HG03520 (cell line): ENCODE measurements at regions not wholly inside any gene's neighbourhood (a gene's known extent, or its start where the extent isn't known, plus 50 kb on each side); places are given as distances from the start of the nearest gene placed in this dataset.

ENCODE experiments used
- ATAC-seq: cut with Tn5 transposase; IDR thresholded peaks from one replicate; pipeline ENCODE4 v1.9.1; 2021; ENCODE audit warnings: mild to moderate bottlenecking, moderate library complexity; ENCODE audit not compliant: unreplicated experiment

DNA sequence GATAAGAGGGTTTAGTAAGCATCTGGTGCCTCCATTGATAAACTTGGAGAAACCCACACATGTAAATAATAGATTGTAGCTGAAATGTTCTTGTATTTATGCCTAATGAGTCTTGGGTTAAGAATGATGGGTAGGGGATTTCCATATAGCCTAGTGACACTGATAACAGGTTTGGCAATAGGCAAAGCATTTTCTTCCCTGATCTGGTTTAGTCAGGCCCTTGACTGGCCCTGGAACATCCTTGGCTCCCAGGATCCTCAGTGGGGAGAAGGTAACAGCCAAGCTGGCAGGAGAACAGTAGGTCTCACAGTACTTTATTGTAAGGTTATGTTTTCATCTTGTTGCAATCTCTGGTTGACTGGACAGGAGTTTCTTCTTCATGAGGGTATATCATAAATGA is 228.4 kb downstream of the DIPK2A start:
- ATAC-seq: no peak

DNA sequence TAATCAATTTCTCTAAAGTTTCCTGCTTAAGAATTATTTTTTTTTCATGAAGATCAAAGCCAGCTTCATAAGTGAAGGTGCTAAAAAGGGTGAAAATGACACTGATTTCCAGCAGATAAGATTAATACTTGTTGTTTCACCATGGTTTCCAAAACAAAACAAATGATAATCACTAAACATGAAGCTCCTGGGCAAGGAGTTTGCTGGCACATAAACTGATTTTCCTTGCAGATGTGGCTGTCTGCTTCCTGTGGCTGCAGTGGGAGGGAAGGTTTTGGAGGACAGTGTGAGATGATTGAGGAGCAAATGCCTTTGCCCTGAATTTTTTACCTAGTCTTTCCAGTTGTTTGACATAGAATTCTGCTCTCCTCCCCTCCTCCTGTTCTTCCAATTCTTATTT is 228.8 kb downstream of the DIPK2A start:
- no peak for ATAC-seq

DNA sequence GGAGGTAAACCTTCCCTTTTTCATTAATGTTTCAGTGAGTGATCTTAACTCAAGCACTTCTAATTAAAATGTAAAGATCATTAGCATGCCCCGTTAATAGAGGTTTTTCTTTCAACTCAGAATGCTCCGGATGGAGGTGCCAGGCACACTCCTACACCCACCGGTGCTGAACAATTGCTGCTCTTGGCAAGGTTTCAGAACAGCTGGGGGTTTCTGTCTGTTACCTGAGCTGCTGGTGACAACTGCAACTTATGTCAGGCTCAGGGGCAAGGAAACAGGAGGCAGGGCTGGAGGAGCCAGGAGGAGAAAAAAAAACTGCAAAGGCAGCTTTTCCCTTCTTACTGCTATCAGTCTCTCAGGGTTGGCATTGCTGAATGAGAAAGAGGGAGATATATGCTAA is 250.1 kb downstream of the DIPK2A start:
- no peak for ATAC-seq

DNA sequence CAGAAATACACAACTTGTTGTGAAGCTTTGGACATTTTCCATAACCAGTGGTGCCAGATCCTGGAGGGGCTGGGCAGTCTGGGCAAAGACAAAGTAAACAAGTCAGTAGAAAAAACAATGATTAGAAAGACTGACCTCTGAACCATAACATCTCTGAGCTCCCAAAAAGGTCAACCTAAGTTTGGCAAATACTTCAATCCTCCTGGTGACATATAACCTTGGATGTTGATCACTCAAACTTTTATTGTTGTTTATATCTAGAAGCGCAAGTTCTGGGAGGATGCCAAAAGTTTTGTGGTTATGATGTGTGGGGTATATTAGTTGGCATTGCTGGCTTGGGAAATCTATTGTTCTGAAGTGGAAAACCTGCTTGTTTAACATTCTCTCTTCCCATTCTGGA is 257.7 kb downstream of the DIPK2A start:
- no peak for ATAC-seq

DNA sequence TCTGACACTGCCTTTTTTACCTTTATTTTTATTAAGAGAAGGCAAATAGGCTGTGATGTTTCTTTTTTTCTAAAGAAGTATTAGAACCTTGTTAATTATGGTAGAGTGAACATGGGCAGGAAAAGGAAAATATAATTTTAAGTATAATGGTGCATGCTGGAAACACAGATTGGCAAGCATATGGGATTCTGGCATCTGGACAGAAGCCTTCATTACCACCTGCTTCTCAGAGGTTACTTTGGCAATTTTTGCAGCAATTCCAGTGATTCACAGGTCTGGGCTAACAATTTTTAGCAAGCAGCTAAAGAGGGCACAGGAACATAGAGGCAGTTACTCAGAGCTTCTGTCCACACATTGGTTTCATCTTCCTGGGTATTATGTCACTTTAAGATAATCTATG is 258.3 kb downstream of the DIPK2A start:
- no peak for ATAC-seq

DNA sequence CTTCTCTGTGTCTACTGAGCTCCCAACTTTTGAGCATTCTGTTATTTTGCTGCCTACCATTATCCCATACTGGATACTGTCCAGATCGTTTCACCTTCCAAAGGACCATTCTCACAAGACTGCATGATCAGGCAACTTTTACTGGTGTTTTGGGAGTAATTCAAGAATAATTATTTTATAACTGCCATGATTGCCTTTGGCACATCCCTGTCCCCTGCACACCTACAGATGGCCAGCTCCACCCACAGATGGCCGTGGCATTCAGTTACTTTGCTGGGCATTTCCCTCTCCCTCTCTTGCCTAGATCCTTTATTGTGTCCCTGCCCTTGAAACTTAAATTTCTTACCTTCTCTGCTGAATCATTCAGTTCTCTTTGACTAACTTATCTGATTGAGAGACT is 263.9 kb downstream of the DIPK2A start:
- no peak for ATAC-seq

DNA sequence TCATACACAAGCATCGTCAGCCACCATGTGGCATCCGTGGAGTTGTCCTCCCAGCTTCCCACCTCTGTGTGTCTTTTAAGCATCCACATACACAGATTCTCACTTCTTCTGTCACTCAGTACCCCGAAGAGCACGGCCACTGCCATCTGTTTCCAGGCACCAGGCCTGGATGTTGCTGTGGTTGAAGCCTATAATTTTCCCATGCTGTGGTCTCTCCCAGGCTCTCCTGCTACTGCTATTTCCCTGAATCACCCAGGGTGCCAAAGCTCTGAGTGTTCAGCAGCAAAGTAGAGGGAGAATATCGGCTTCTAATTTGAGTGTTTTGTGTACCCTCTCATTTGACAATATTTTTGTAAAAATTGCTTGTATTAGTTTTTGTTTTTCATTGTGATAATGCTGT is 265.7 kb downstream of the DIPK2A start:
- no peak for ATAC-seq

DNA sequence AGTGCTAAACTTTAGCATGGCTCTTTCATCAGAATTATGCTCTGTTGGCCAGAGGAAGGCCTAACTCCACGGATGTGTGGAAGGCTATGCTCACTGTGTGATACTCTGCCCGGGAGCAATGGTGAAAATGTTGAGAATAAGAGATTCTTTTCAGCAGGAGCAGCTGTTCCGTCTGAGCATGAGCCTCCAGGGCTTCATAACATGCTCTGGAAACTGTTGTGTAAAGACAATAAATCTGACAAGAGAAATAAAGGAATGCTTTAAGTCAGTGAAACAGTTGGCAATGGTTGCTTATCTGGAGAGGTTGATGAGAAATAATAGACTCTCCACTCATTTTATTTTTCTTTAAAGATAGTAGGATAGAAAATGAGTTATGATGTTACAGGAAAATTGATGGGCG is 269.8 kb downstream of the DIPK2A start:
- no peak for ATAC-seq

DNA sequence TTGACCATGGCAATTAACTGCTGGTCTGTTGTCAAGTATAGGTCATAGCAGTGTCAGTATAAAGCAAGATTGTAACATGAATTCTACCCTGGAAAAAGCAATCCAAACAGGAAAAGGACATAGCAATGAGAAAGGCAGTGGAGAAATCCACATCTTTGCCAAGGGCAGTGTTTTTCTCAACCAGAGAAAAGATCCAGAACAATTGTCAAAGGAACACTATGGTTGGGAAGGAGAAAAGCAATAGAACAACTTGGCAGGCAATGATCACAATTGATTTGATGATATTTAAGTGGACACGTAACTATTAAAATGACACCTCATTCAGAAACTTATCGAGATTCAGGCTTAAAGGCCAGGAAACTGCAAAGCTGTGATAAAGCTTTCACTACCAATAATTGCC is 271.1 kb downstream of the DIPK2A start:
- ATAC-seq: no peak

DNA sequence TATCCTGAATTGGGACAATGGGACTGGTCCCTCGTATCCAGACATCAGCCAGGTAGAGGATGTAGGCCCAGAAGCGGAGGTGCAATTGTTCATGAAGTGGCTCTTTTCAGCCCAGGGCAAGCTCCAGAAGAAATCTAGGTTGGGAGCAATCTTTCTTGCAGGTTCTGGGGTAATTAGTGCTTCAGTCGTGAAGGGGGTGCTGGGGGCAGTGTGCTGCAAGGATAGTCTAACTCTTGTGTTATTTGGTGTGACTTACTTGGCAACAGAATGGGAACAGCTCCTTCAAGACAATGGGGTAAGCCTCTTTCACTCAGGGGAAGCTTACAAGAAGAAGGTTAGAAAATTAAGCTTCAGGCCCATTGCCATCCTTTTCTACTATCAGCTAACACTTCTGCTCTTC is 273.0 kb downstream of the DIPK2A start:
- no peak for ATAC-seq

DNA sequence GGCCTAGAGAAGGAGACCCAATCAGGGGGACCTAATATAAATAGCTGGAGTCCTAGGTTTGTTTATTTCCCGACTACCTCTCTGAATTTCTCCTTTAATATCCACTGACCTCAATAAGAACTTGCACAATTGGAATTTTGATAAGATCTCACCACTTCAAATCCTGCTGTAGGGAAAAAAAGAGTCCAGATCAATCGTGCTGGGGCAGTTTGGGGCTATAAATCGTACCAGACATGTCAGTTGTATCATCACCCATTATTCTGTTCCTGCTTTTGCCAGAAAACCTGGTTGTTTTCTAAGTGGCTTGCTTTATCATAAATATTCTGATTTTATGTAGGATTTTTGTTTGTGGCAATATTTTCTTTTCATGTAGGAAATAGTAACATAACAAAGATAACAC is 281.3 kb downstream of the DIPK2A start:
- ATAC-seq: no peak

DNA sequence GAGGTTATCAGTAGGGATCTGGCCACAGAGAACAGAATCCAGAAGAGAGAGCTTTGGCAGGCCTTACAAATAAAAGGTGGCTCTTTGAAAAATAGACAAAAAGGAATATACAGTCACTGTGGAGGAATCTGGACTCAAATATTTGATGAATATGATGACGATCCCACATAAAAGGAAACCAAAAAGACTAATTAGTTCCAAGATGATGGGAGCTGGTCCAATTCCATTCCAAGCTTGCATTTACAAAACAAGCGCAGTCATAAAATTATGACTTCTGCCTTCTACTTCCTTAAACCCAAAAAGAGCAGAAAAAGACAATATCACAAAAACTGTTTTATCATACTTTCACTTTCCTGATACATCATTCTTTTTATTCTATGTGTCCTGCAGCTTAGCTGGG is 285.8 kb downstream of the DIPK2A start:
- ATAC-seq: no peak

DNA sequence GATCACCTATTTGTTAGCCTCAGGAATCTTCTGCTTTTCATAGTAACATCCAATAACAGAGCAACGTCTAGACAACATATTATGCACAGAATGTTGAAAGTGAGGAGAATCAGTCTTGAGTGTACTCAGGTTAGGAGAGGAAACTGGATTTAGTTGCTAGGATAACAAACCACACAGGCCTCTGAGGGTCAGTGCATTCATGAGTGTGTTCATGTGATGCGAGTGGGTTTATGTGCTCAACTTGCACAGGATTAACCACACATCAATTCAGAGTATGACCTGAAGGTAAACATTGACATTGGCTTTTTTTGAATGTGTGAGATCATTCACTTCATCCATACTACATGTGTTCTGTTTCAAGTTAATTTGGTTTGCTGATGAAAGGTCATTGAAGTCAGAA is 287.6 kb downstream of the DIPK2A start:
- ATAC-seq: no peak

DNA sequence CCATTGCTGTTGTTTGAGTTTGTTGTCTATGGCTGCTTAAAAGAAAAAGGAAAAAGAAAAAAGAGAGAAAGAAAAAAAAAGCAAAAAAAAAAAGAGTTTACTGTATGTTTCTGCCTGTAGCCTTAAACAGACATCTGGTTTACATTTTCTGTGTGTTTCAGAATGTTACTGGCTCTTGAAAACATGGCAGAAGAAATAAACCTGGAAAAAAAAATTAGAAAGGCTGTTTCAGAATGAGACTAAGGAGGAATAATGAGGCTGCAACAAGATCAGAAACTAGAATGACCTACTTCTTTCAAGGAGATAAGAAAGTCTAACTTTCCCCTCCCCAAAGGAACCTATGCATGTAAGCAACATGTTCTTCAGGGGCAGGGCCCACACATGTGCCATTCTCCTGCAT is 292.1 kb downstream of the DIPK2A start:
- ATAC-seq: no peak

DNA sequence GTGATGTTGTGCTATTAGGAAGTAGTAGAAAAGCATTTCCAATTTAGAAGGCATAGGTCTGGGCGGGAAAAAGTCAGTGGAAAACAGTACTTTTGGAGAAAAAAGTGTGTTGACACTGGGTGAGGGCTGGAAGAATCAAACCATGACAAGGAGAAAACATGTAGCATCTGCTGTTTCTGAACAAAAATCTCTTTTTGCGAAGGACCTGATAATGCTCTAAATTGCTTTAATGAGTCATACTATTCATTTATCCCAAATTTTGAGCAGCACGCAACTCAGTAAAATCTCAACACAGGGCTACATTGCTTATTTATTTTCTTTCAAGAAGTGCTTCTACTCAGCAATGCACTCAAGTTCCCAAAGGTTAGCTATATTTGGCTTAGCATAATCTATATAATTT is 292.7 kb downstream of the DIPK2A start:
- no peak for ATAC-seq

DNA sequence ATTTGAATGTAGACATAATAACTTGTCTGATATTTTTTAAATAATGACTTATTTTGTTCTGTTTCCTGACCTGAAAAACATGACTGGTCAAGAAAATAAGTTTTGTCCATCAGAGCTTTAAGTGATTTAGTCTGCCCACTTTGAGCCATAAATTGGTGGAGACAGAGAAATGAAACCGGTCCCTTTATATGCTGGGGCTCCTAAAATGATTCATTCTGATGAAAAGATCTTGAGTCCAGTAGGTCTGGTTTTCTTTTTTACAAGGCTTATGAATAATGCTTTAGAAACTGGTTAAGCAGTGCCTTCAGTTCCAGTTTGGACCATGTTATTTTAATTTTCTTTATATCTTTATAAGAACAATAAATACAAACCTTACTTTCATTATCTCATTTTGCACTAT is 293.2 kb downstream of the DIPK2A start:
- ATAC-seq: no peak

DNA sequence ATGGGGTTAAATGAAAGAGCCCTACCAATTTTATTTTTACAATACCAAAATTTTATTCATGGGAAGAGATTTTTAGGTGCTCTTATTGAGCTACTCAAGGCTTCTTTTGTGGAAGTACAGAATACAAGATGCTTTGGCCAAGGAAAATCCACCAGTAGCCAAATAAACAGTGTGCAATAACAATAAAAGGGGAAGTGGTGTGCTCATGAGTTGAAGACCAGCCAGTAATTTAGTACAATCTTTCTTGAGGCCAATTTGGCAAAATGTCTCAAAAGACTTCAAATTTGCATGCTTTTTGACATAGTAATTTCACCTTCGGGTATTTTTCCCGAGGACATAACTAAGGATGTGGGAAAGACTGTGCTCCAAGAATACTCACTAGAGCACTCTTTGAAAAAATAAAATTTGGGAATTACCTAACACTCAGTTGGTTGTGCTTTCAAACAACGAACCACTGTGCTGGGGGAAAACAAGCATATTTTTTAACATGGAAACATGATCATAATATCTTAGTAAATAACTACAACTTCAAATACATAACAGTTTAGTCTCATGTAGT is 294.0 kb downstream of the DIPK2A start:
- no peak for ATAC-seq

DNA sequence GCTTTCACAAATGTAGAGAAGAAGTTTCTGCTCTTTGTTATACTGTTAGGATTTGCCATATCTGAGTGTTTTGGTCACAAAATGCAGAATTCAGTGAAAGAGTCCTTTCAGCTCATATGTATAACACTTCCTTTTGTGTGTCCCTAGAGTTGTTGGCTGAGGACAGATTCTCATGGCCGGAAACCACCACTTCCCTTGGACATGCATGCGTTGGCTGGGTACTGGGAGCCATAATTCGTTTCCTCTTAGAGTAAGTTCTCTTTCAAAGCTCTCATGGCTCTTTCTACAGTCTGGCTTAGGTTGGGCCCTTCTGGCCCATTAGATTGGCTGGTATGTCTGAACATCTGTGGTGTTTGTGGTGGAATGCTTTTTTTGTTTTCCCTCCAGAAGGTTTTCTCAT is 298.5 kb downstream of the DIPK2A start:
- no peak for ATAC-seq

DNA sequence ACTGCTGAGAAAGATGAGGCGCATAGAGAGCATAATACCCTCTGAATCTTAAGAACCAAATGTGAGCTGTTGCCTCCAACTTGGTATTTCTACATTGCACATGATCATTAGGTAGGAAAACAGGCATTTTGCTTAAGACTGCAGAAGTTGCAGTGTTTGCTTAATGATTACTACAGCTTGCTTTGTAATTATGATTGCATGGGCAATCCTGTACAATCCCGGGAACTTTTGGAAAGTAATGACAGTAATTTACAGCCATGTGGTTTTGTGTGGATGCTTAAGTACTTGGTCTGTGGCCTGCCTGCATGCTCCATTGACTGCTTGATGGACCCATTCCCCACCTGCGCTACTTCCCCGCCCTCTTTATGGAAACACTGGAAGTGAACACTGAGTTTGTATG is 301.1 kb downstream of the DIPK2A start:
- ATAC-seq: no peak

DNA sequence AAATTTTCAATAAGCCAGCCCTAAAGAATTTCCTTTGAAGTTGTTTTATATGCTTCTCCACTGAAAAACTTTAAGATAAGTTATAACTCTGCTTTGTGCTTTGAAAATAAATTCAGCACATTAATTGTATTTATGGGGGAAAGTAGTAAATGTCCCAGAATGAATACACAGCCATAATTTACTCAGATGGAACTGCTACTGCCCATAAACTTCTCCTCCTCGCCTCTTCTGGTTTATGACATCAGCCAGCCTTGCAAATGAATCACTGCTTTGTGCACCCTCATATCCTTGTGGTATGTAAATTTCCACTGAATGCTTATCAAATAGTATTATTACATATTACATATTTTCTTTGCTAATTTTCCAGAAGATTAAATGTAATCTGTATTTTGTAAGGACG is 302.0 kb downstream of the DIPK2A start:
- no peak for ATAC-seq

DNA sequence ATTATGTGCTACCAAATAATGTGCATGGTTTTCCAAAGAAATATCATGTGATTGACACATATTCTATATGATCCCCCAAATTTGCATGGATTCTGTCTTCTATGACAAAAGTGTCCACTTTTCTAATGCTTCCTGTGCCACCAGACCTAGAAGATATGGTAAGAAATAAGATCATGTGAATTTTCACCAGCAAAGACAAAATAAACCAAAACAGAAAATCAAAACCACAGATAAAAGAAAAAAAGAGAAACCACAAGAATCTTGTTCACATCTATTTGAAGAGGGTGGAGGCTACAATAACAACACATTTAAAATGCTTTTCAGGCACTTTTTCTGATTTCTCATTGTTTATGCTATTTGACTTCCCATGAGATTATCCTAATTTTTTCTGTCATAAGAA is 303.4 kb downstream of the DIPK2A start:
- no peak for ATAC-seq

DNA sequence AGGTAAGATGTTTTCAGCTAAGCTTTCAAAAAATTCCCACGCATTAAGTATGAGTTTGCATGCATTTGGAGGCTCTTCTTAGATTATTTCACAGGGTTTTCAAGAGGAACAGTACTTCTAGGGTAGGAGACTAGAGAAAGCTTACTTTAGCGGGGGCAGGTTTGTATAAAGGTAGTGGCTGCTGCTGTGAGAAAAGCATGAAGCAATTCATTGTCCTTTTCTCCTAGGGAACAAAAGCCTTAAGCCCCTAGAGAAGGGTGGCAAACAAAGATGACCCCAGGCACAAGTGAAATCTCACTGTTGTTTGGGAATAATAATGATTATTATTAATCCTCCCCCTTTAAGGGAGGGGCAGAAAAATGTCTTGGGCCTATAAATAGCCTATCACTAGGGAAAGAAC is 310.7 kb downstream of the DIPK2A start:
- ATAC-seq: no peak

DNA sequence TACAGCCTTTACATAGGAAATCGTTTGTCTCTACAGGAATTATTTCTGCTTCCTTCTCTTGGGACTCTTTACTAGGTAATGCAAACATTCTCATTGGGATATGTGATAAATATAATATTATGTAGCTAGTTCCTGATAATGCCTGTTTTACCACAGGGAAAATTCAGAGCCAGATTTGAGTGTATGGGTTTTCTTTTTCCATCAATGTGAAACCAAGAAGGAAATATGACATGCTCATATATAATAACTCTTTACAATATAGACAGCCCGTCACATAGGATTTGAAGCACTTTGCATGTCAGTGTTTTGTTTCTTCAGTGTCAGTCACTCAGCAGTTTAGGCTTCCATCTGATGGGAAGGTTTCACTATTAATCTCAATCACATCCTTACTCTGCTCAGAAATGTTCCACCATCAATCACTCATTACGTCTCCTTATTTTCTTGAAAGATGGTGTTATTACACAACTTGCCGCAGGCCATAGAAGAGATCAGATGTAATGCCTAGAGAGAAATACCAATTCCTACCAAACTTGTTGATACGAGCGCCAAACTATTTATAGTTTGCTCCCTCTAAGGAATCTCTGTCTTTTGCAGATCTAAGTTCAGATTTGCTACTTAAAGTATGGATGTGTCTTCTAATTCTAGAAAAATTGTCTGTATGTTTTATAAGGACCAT is 314.8 kb downstream of the DIPK2A start:
- no peak for ATAC-seq
